SK-N-SH treated with all-trans-retinoic acid at 6 μM for 48 hours (cell line): ENCODE measurements at regions not wholly inside any gene's neighbourhood (a gene's known extent, or its start where the extent isn't known, plus 50 kb on each side); places are given as distances from the start of the nearest gene placed in this dataset.

Source experiments
- ESRRG ChIP-seq: fragments of 250-450 bp; sonication (Bioruptor Pico); IDR thresholded peaks from 2 replicates; pipeline ENCODE4 v1.6.1; 2021; ENCODE audit warnings: mild to moderate bottlenecking
- ZC3H10 ChIP-seq: fragments of 250-450 bp; sonication (Bioruptor Pico); IDR thresholded peaks from 2 replicates; pipeline ENCODE4 v1.5.1; 2021; ENCODE audit warnings: mild to moderate bottlenecking, moderate library complexity

GRCh38 chr14:101031721-101032120 is 128.2 kb upstream of the RTL1 start:
- no peak for TF ChIP-seq ZC3H10 (CRISPR knock-in tag)
- no peak for TF ChIP-seq ESRRG (CRISPR knock-in tag)
